ENCODE measurements at regions not wholly inside any gene's neighbourhood (a gene's known extent, or its start where the extent isn't known, plus 50 kb on each side); places are given as distances from the start of the nearest gene placed in this dataset.

DNA sequence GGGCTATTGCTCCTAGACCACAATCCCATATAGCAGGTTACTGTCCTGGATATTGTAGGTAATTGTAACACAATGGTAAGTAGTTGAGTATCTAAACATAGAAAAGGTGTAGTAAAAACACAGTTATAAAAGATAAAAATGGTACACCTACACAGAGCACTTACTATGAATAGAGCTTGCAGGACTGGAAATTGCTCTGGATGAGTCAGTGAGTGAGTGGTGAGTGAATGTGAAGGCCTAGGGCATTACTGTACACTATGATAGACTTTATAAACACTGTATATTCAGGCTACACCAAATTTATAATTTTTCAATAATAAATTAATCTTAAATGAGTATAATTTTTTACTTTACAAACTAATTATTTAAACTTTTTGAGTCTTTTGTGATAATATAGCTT is 425.7 kb downstream of the PABPC4L start:
- H3K4ac ChIP-seq (ENCODE audit: low read depth, low read length), result no peak overlapping the region
- no peak overlapping the region for H3K56ac ChIP-seq (ENCODE audit: insufficient read length, low read depth, low read length)
- H4K20me1 ChIP-seq (ENCODE audit: control insufficient read depth, insufficient read depth, insufficient read length), result no peaks in the 10 kb centered on the region
- no peak overlapping the region for H3T11ph ChIP-seq (ENCODE audit: low read length)
- no peaks in the 10 kb centered on the region for H3K27me3 ChIP-seq (ENCODE audit: insufficient read depth, low read length)
- no peak overlapping the region for H4K91ac ChIP-seq (ENCODE audit: insufficient read length, low read depth, low read length)
- no peak overlapping the region for H4K5ac ChIP-seq (ENCODE audit: insufficient read length, low read depth, low read length)
- H3K18ac ChIP-seq (ENCODE audit: insufficient read length, low read depth, low read length), result no peak overlapping the region
- TF ChIP-seq, protein P1, sequence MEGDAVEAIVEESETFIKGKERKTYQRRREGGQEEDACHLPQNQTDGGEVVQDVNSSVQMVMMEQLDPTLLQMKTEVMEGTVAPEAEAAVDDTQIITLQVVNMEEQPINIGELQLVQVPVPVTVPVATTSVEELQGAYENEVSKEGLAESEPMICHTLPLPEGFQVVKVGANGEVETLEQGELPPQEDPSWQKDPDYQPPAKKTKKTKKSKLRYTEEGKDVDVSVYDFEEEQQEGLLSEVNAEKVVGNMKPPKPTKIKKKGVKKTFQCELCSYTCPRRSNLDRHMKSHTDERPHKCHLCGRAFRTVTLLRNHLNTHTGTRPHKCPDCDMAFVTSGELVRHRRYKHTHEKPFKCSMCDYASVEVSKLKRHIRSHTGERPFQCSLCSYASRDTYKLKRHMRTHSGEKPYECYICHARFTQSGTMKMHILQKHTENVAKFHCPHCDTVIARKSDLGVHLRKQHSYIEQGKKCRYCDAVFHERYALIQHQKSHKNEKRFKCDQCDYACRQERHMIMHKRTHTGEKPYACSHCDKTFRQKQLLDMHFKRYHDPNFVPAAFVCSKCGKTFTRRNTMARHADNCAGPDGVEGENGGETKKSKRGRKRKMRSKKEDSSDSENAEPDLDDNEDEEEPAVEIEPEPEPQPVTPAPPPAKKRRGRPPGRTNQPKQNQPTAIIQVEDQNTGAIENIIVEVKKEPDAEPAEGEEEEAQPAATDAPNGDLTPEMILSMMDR (conservative IDR thresholded peaks at IDR 0.05), result no peak
- Mint-ChIP-seq H3K9me3 (peaks cover 19 to 29% of the 10 kb centered on the region in 2 experiments), H3K36me3 (ENCODE audit: insufficient read depth in 1 of 3, low read depth in 3 of 3) (peaks cover 16 to 26% (median 18%) of the 10 kb centered on the region in 3 experiments), H3K27me3 (ENCODE audit: low read depth) (no peaks in the 10 kb centered on the region), H3K27ac (no peak overlapping the region), H3K4me1 (no peaks in the 10 kb centered on the region), H3K4me3 (no peak overlapping the region)
- H3K9me3 ChIP-seq (ENCODE audit: control insufficient read depth, low read depth, low read length), result peaks cover 2% of the 10 kb centered on the region
- H3K27ac ChIP-seq (ENCODE audit: insufficient read length, low read depth, low read length), result no peak overlapping the region
- no peak overlapping the region for H2BK15ac ChIP-seq (ENCODE audit: low read depth, low read length)
- no peak overlapping the region for H2AFZ ChIP-seq (ENCODE audit: low read length)
- no peak for DNase-seq
- no peak overlapping the region for H3K14ac ChIP-seq (ENCODE audit: insufficient read depth, low read length)
- H2BK5ac ChIP-seq (ENCODE audit: insufficient read length, low read length), result no peak overlapping the region
- no peaks in the 10 kb centered on the region for H3K23me2 ChIP-seq (ENCODE audit: insufficient read length, low read depth, low read length, poor library complexity, severe bottlenecking)
- H2AK5ac ChIP-seq (ENCODE audit: insufficient read length, low read length), result no peak overlapping the region
- no peaks in the 10 kb centered on the region for H3K4me1 ChIP-seq (ENCODE audit: insufficient read depth, low read length)
- no peak overlapping the region for H2BK120ac ChIP-seq (ENCODE audit: low read depth, low read length, poor library complexity, severe bottlenecking)
- H2BK20ac ChIP-seq (ENCODE audit: low read depth, low read length, poor library complexity, severe bottlenecking), result no peak overlapping the region
- no peak overlapping the region for H3K23ac ChIP-seq (ENCODE audit: insufficient read length, low read depth, low read length)
- no peak overlapping the region for H3K9ac ChIP-seq (ENCODE audit: extremely low read depth, insufficient read length, low read length)
- no peak overlapping the region for H4K8ac ChIP-seq (replicated peaks; ENCODE audit: insufficient read length, low read depth, low read length)
- H2BK12ac ChIP-seq (ENCODE audit: insufficient read length, low read depth, low read length), result no peak overlapping the region
- no peaks in the 10 kb centered on the region for H3K79me1 ChIP-seq (ENCODE audit: insufficient read depth, low read depth, low read length, poor library complexity, severe bottlenecking)
- H3K79me2 ChIP-seq (ENCODE audit: insufficient read depth, low read length), result no peaks in the 10 kb centered on the region
- no peak overlapping the region for H3K4me2 ChIP-seq (ENCODE audit: insufficient read depth, insufficient read length, low read length)

Data from H9 (cell line).